HL-60 (cell line): ENCODE measurements at regions not wholly inside any gene's neighbourhood (a gene's known extent, or its start where the extent isn't known, plus 50 kb on each side); places are given as distances from the start of the nearest gene placed in this dataset.

Experiments
- POLR2AphosphoS5 ChIP-seq: IDR thresholded peaks from 2 replicates; pipeline ENCODE4 v1.6.1; 2012; ENCODE audit warnings: low read depth
- TF ChIP-seq, protein P1 (sequence below): IDR thresholded peaks from 2 replicates; pipeline ENCODE4 v1.6.1; 2012; ENCODE audit warnings: low read depth; ENCODE audit not compliant: insufficient replicate concordance
- TF ChIP-seq, protein P2 (sequence below): IDR thresholded peaks from one replicate; pipeline ENCODE4 v1.5.1; 2011; ENCODE audit warnings: low read length, control low read depth, inconsistent platforms; ENCODE audit not compliant: insufficient read depth

DNA sequence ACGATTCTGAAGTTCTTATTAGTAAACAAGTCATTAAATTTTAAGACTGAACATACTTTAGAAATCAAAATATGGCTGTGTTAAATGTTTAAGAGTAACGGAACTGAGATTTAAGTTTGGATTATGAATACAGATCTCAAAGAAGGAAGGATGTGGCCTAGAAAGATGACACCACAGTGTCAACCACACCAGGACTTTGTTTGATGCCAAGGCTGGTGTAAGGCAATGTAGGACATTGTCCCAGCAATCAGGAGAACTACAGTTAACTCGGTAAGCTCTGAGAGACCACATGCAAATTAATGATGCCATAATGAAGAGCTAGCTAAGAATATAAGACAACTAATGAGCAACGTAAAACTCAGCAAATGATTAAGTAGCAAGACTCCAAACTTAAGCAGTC, 932.9 kb downstream of the ADGRL2 start:
- TF ChIP-seq, protein P1, sequence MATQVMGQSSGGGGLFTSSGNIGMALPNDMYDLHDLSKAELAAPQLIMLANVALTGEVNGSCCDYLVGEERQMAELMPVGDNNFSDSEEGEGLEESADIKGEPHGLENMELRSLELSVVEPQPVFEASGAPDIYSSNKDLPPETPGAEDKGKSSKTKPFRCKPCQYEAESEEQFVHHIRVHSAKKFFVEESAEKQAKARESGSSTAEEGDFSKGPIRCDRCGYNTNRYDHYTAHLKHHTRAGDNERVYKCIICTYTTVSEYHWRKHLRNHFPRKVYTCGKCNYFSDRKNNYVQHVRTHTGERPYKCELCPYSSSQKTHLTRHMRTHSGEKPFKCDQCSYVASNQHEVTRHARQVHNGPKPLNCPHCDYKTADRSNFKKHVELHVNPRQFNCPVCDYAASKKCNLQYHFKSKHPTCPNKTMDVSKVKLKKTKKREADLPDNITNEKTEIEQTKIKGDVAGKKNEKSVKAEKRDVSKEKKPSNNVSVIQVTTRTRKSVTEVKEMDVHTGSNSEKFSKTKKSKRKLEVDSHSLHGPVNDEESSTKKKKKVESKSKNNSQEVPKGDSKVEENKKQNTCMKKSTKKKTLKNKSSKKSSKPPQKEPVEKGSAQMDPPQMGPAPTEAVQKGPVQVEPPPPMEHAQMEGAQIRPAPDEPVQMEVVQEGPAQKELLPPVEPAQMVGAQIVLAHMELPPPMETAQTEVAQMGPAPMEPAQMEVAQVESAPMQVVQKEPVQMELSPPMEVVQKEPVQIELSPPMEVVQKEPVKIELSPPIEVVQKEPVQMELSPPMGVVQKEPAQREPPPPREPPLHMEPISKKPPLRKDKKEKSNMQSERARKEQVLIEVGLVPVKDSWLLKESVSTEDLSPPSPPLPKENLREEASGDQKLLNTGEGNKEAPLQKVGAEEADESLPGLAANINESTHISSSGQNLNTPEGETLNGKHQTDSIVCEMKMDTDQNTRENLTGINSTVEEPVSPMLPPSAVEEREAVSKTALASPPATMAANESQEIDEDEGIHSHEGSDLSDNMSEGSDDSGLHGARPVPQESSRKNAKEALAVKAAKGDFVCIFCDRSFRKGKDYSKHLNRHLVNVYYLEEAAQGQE: no peak
- TF ChIP-seq, protein P2, sequence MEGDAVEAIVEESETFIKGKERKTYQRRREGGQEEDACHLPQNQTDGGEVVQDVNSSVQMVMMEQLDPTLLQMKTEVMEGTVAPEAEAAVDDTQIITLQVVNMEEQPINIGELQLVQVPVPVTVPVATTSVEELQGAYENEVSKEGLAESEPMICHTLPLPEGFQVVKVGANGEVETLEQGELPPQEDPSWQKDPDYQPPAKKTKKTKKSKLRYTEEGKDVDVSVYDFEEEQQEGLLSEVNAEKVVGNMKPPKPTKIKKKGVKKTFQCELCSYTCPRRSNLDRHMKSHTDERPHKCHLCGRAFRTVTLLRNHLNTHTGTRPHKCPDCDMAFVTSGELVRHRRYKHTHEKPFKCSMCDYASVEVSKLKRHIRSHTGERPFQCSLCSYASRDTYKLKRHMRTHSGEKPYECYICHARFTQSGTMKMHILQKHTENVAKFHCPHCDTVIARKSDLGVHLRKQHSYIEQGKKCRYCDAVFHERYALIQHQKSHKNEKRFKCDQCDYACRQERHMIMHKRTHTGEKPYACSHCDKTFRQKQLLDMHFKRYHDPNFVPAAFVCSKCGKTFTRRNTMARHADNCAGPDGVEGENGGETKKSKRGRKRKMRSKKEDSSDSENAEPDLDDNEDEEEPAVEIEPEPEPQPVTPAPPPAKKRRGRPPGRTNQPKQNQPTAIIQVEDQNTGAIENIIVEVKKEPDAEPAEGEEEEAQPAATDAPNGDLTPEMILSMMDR: no peak
- no peak for TF ChIP-seq POLR2AphosphoS5
